ENCODE measurements at regions not wholly inside any gene's neighbourhood (a gene's known extent, or its start where the extent isn't known, plus 50 kb on each side); places are given as distances from the start of the nearest gene placed in this dataset.

DNA sequence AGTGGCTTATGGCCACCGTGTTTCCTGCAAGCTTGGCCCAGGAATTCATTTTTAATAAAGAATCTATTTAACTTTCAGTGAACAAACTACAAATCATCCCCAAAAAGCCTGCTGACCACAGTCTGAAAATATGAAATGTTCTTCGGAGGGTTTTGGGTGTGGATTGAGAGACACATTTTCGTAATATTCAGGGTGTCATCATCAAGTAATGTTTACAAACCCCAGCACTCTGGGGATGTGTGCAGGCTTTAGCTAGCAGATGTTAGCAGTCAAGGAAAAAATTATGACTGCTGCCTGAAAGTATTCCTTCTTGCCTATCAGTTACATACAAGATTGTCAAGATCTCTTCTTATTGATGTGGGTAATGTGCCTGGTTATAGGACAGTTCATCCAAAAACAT is 143.9 kb upstream of the FN1 start:
- no peak for TF ChIP-seq POLR2AphosphoS5 (IDR thresholded peaks at IDR 0.05; ENCODE audit: low read depth)
- TF ChIP-seq, protein P1, sequence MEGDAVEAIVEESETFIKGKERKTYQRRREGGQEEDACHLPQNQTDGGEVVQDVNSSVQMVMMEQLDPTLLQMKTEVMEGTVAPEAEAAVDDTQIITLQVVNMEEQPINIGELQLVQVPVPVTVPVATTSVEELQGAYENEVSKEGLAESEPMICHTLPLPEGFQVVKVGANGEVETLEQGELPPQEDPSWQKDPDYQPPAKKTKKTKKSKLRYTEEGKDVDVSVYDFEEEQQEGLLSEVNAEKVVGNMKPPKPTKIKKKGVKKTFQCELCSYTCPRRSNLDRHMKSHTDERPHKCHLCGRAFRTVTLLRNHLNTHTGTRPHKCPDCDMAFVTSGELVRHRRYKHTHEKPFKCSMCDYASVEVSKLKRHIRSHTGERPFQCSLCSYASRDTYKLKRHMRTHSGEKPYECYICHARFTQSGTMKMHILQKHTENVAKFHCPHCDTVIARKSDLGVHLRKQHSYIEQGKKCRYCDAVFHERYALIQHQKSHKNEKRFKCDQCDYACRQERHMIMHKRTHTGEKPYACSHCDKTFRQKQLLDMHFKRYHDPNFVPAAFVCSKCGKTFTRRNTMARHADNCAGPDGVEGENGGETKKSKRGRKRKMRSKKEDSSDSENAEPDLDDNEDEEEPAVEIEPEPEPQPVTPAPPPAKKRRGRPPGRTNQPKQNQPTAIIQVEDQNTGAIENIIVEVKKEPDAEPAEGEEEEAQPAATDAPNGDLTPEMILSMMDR (IDR thresholded peaks at IDR 0.05; ENCODE audit: insufficient read depth, low read length) = no peak
- no peak for TF ChIP-seq SPI1 (IDR thresholded peaks at IDR 0.05; ENCODE audit: borderline replicate concordance, low read depth)
- TF ChIP-seq, protein P2, sequence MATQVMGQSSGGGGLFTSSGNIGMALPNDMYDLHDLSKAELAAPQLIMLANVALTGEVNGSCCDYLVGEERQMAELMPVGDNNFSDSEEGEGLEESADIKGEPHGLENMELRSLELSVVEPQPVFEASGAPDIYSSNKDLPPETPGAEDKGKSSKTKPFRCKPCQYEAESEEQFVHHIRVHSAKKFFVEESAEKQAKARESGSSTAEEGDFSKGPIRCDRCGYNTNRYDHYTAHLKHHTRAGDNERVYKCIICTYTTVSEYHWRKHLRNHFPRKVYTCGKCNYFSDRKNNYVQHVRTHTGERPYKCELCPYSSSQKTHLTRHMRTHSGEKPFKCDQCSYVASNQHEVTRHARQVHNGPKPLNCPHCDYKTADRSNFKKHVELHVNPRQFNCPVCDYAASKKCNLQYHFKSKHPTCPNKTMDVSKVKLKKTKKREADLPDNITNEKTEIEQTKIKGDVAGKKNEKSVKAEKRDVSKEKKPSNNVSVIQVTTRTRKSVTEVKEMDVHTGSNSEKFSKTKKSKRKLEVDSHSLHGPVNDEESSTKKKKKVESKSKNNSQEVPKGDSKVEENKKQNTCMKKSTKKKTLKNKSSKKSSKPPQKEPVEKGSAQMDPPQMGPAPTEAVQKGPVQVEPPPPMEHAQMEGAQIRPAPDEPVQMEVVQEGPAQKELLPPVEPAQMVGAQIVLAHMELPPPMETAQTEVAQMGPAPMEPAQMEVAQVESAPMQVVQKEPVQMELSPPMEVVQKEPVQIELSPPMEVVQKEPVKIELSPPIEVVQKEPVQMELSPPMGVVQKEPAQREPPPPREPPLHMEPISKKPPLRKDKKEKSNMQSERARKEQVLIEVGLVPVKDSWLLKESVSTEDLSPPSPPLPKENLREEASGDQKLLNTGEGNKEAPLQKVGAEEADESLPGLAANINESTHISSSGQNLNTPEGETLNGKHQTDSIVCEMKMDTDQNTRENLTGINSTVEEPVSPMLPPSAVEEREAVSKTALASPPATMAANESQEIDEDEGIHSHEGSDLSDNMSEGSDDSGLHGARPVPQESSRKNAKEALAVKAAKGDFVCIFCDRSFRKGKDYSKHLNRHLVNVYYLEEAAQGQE (IDR thresholded peaks at IDR 0.05; ENCODE audit: insufficient replicate concordance, low read depth) = no peak
- TF ChIP-seq GABPA (IDR thresholded peaks at IDR 0.05; ENCODE audit: low read depth) = no peak

Measured in HL-60 (cell line).